ENCODE measurements at regions not wholly inside any gene's neighbourhood (a gene's known extent, or its start where the extent isn't known, plus 50 kb on each side); places are given as distances from the start of the nearest gene placed in this dataset.

DNA sequence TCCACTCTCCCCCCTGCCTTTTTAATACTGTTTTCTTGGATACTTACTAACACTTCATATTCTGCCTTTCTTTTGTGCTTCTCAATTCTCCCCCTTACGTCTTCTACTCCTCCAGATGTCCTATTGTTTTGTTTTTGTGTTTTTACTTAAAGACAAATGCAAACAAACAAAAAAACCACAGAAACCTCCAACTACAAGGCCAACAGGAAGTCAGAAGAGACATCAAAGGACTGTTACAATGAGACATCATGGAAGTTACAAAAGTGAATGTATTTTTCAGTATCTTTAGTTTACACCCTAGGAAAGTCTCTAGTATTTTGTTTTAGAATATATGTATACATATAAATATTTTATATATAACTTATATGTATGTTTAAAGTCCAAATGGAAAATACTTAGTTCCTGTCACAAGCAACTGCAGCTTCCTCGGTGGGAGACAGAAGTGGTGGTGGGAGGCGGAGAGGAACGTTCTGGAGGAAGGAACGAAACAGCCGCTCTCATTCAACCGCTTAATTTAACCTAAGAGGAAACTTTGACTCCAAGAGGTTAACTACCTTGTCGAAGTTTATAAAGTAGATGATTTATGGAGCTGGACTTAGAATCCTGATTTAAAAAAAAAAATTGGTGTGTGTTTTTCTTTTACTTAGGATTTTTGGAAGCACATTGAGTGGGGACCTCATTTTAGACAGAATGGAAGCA lies 168.9 kb upstream of the PDE10A start:
- TF ChIP-seq POLR2A (IDR thresholded peaks at IDR 0.05) (no peak), POLR2AphosphoS5 (IDR thresholded peaks at IDR 0.05) (no peak)
